Ascending aorta (tissue), 2 donors: ENCODE measurements at regions not wholly inside any gene's neighbourhood (a gene's known extent, or its start where the extent isn't known, plus 50 kb on each side); places are given as distances from the start of the nearest gene placed in this dataset.

Source experiments
- DNase-seq, 2 donors: peaks; one replicate each; pipeline ENCODE4 v3.0.0-alpha.2; 2019; ENCODE audit warnings: low spot score in 2 of 2
- H3K27ac ChIP-seq, 2 donors: fragments of 200-600 bp; sonication (generic); one replicate each; pipeline ENCODE4 v1.5.1; 2016 to 2017; ENCODE audit warnings: mild to moderate bottlenecking in 1 of 2
- H3K27me3 ChIP-seq: fragments of 200-600 bp; sonication (generic); one replicate; pipeline ENCODE4 v1.5.1; 2017
- H3K36me3 ChIP-seq, 2 donors: fragments of 200-600 bp; sonication (generic); one replicate each; pipeline ENCODE4 v1.5.1; 2016
- H3K4me1 ChIP-seq, 2 donors: fragments of 200-600 bp; sonication (generic); one replicate each; pipeline ENCODE4 v1.5.1; 2016 to 2017; ENCODE audit warnings: mild to moderate bottlenecking in 1 of 2
- H3K4me3 ChIP-seq, 2 donors: fragments of 200-600 bp; sonication (generic); one replicate each; pipeline ENCODE4 v1.5.1; 2016 to 2017; ENCODE audit warnings: mild to moderate bottlenecking in 1 of 2
- H3K9me3 ChIP-seq, 2 donors: fragments of 200-600 bp; sonication (generic); one replicate each; pipeline ENCODE4 v1.5.1; 2016
- intact Hi-C: fragments of 100-400 bp; cut with DNase I; formaldehyde crosslinking; loops from one replicate; pipeline ENCODE4 v1.15.1; 2023
- TF ChIP-seq, protein P1 (sequence below), 3 experiments: fragments of 200-600 bp in 2 of 3; fragments of 450-650 bp in 1 of 3; sonication (generic) in 2 of 3; IDR thresholded peaks; one replicate each; pipeline ENCODE4 v1.5.1; 2016 to 2019; ENCODE audit warnings: antibody characterized with exemption in 3 of 3, mild to moderate bottlenecking in 1 of 3, moderate library complexity in 1 of 3

DNA sequence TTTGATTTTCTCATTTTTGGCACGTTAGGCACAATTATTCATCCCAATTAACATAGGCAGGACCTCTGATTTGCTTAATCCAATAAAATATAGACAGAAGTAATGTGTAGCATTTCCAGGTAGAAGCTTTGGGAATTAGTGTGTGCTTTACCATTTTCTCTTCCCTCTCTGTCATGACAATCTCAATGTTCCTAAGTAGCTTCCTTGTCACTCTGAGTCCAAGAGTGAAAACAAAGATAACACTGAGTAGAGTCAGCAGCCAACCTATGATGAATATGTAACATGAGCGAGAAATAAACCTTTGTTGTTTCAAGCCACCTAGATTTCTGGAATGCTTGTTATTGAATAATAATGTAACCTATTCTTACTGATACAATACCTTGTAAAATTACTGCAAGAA is 283.8 kb downstream of the OMA1 start:
- Histone ChIP-seq H3K4me3 (no peak overlapping the region), H3K27ac (no peak overlapping the region), H3K9me3 (no peaks in the 10 kb centered on the region), H3K36me3 (no peaks in the 10 kb centered on the region), H3K4me1 (no peaks in the 10 kb centered on the region), H3K27me3 (no peaks in the 10 kb centered on the region)
- TF ChIP-seq, protein P1, sequence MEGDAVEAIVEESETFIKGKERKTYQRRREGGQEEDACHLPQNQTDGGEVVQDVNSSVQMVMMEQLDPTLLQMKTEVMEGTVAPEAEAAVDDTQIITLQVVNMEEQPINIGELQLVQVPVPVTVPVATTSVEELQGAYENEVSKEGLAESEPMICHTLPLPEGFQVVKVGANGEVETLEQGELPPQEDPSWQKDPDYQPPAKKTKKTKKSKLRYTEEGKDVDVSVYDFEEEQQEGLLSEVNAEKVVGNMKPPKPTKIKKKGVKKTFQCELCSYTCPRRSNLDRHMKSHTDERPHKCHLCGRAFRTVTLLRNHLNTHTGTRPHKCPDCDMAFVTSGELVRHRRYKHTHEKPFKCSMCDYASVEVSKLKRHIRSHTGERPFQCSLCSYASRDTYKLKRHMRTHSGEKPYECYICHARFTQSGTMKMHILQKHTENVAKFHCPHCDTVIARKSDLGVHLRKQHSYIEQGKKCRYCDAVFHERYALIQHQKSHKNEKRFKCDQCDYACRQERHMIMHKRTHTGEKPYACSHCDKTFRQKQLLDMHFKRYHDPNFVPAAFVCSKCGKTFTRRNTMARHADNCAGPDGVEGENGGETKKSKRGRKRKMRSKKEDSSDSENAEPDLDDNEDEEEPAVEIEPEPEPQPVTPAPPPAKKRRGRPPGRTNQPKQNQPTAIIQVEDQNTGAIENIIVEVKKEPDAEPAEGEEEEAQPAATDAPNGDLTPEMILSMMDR (IDR thresholded peaks at IDR 0.05): no peak
- intact Hi-C loops: no loop called here
- no peak for DNase-seq

DNA sequence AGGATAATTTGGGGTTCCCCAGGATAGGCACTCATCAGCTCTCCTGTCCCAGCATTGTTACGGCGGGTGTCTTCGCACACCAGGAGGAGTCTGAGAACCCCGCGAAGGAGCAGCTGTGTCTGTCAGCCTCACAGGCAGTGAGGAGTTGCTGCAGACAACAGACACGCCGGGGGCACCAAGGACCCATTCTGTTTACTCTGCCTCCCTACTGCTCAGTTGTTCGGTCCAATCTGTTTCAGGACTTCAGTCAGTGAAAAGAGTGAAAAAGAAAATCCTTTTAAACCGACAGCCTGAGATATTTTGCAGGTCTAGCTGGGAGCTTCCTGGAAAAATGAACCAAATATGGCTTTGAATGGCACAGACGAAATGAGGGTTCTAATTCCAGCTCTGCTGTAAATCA is 288.4 kb downstream of the OMA1 start:
- H3K4me3 ChIP-seq: no peak overlapping the region
- DNase-seq: no peak
- no peak overlapping the region for H3K27ac ChIP-seq
- H3K27me3 ChIP-seq: no peaks in the 10 kb centered on the region
- TF ChIP-seq, protein P1 (IDR thresholded peaks at IDR 0.05): no peak
- no peaks in the 10 kb centered on the region for H3K36me3 ChIP-seq
- H3K4me1 ChIP-seq: no peaks in the 10 kb centered on the region
- H3K9me3 ChIP-seq: no peaks in the 10 kb centered on the region
- intact Hi-C loops: no loop called here

DNA sequence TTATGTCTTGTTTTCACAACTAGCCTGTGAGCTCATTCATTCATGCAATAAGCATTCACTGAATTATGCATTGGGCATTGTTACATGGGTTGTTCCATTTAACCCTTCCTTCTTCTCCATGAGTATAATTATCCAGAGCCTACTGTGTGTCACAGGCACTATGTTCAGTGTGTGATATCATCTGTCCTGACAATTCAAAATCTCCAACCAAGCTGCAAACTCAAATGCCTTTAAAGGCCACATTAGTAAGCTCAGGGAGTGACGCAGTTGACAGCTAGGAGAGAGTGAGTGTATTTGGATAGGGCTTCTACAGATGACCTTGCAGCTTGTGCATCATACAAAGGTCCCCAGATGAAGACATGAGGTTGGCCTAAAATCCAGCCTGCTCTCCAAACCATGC is 289.5 kb downstream of the OMA1 start:
- no peak for DNase-seq
- intact Hi-C loops: no loop called here

DNA sequence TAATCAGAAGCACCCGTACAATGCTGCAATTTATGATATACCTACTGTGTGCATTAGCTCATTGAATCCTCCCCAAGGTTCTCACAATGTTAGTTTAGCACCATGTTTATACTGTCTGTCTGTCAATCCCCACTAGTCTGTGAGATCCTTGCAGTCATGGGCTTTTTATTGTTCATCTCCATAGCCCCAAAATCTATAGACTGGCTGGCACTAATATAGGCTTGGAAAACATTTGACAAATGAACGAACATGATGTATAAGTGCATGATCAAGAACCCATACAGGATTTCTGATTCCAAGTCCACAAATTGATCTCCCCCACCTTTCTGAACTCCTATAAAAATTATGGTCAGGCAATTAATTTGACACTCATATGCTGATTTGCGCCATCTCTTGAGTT is 290.0 kb downstream of the OMA1 start:
- no peak overlapping the region for H3K27ac ChIP-seq
- intact Hi-C loops: no loop called here
- no peaks in the 10 kb centered on the region for H3K27me3 ChIP-seq
- TF ChIP-seq, protein P1 (IDR thresholded peaks at IDR 0.05): no peak
- H3K36me3 ChIP-seq: no peaks in the 10 kb centered on the region
- H3K4me1 ChIP-seq: no peaks in the 10 kb centered on the region
- H3K4me3 ChIP-seq: no peak overlapping the region
- DNase-seq: no peak
- H3K9me3 ChIP-seq: no peaks in the 10 kb centered on the region

More for the DNA sequence above, 289.5 kb downstream of the OMA1 start:
- TF ChIP-seq, protein P1 (IDR thresholded peaks at IDR 0.05): no peak
- no peaks in the 10 kb centered on the region for H3K9me3 ChIP-seq
- H3K4me3 ChIP-seq: no peak overlapping the region
- no peaks in the 10 kb centered on the region for H3K4me1 ChIP-seq
- no peaks in the 10 kb centered on the region for H3K27me3 ChIP-seq
- no peaks in the 10 kb centered on the region for H3K36me3 ChIP-seq
- no peak overlapping the region for H3K27ac ChIP-seq

DNA sequence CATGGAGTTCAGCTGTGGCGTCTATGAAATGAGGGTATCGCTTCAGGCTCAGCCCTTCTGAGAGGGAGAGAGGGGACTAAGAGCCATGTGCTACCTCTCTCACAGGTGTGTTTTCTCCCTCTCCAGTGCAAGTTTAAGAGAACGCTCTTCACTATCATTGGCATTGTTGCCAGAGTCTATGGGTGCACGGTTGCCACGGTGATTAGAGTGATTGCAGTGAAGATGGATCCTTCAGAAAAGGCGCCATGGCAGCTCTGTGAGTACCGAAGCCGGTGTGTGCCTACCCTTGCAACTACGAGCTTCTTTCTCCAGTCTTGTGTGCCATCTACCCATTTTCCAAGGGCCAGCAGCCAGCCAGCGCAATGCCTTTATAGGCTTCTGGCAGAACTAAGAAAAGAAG is 290.5 kb downstream of the OMA1 start:
- TF ChIP-seq, protein P1 (IDR thresholded peaks at IDR 0.05): no peak
- Histone ChIP-seq H3K4me1 (no peaks in the 10 kb centered on the region), H3K9me3 (no peaks in the 10 kb centered on the region), H3K27me3 (no peaks in the 10 kb centered on the region), H3K27ac (no peak overlapping the region), H3K4me3 (no peak overlapping the region), H3K36me3 (no peaks in the 10 kb centered on the region)
- intact Hi-C loops: no loop called here
- DNase-seq: no peak

DNA sequence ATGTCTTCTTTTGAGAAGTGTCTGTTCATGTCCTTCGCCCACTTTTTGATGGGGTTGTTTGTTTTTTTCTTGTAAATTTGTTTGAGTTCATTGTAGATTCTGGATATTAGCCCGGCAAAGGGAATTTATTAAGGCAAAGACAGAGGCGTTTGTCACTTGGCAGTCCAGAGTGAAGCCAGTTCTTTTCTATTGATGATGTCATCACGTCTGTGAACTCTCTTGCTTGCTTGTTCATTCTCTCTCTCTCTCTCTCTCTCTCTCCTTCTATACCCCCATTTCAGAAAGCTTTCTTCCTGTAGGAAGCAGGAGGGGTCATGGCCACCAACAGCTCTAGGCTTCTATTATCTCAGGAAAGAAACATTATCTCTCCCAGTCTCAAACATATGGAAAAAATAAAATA is 291.3 kb downstream of the OMA1 start:
- no peak overlapping the region for H3K4me3 ChIP-seq
- H3K36me3 ChIP-seq: no peaks in the 10 kb centered on the region
- H3K27ac ChIP-seq: no peak overlapping the region
- no peaks in the 10 kb centered on the region for H3K9me3 ChIP-seq
- TF ChIP-seq, protein P1 (IDR thresholded peaks at IDR 0.05): no peak
- intact Hi-C loops: no loop called here
- DNase-seq: no peak
- H3K27me3 ChIP-seq: no peaks in the 10 kb centered on the region
- H3K4me1 ChIP-seq: no peaks in the 10 kb centered on the region
